AG04449 (cell line): ENCODE measurements at regions not wholly inside any gene's neighbourhood (a gene's known extent, or its start where the extent isn't known, plus 50 kb on each side); places are given as distances from the start of the nearest gene placed in this dataset.

ENCODE experiments used
- CTCF ChIA-PET: fragments of 350-600 bp; formaldehyde crosslinking; extraction: SDS; loops from one replicate; lab custom pipeline; 2021; ENCODE audit warnings: antibody characterized with exemption; lab: Yijun Ruan, JAX
- POLR2A ChIA-PET: fragments of 400-600, 350-600 bp; formaldehyde crosslinking; extraction: SDS; loops from one replicate; lab custom pipeline; 2020; ENCODE audit warnings: antibody characterized with exemption, inconsistent platforms; lab: Yijun Ruan, JAX
- DNase-seq: peaks from one replicate; pipeline ENCODE4 v3.0.0-alpha.2; 2010; ENCODE audit warnings: low read depth, low spot score
- H3K4me3 ChIP-seq: 2 replicates; pipeline ENCODE4 v1.5.1; 2011; ENCODE audit warnings: low read depth, mild to moderate bottlenecking, control low read depth, low read length
- TF ChIP-seq, protein P1 (sequence below): IDR thresholded peaks from one replicate; pipeline ENCODE4 v1.5.1; 2011; ENCODE audit warnings: mild to moderate bottlenecking, moderate library complexity, low read length, control low read depth, inconsistent platforms; ENCODE audit not compliant: insufficient read depth; ENCODE audit errors: missing control alignments

GRCh38 chr1:229030630-229031029 lies 240.3 kb upstream of the RAB4A start:
- TF ChIP-seq, protein P1, sequence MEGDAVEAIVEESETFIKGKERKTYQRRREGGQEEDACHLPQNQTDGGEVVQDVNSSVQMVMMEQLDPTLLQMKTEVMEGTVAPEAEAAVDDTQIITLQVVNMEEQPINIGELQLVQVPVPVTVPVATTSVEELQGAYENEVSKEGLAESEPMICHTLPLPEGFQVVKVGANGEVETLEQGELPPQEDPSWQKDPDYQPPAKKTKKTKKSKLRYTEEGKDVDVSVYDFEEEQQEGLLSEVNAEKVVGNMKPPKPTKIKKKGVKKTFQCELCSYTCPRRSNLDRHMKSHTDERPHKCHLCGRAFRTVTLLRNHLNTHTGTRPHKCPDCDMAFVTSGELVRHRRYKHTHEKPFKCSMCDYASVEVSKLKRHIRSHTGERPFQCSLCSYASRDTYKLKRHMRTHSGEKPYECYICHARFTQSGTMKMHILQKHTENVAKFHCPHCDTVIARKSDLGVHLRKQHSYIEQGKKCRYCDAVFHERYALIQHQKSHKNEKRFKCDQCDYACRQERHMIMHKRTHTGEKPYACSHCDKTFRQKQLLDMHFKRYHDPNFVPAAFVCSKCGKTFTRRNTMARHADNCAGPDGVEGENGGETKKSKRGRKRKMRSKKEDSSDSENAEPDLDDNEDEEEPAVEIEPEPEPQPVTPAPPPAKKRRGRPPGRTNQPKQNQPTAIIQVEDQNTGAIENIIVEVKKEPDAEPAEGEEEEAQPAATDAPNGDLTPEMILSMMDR = no peak
- no peak for DNase-seq
- H3K4me3 ChIP-seq = no peak overlapping the region
- POLR2A ChIA-PET = no interaction called here
- CTCF ChIA-PET = no interaction called here

- ChIA-PET CTCF (no interaction called here), POLR2A (no interaction called here)
- H3K4me3 ChIP-seq = no peak overlapping the region
- DNase-seq = no peak
- TF ChIP-seq, protein P1 = no peak
Measured at GRCh38 chr1:229031061-229031460, 239.8 kb upstream of the RAB4A start.

- H3K4me3 ChIP-seq = no peak overlapping the region
- TF ChIP-seq, protein P1 = no peak
- CTCF ChIA-PET = no interaction called here
- no peak for DNase-seq
- POLR2A ChIA-PET = no interaction called here
Measured at GRCh38 chr1:229031481-229032341, 239.2 kb upstream of the RAB4A start.

- TF ChIP-seq, protein P1 = no peak
- DNase-seq = no peak
- POLR2A ChIA-PET = no interaction called here
- no peak overlapping the region for H3K4me3 ChIP-seq
- CTCF ChIA-PET = no interaction called here
Measured at GRCh38 chr1:229032375-229032774, 238.5 kb upstream of the RAB4A start.

DNA sequence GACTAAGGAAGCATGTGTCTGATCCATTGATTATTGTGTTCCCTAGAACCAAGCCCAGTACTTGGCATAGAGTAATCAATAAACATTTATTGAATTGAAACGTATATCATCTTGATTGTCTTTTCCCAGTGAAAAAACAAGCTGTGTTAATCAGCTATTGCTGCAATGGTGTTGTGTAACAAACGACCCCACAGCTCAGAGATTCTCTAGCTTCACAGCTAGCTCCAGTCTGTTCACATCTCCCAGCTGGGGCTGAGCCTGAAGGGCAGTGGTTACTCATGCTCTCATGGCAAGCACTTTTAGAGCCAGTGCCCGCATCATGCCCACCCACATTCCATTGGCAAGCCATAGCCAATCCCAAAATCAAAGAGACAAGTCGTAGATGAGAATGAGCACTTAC lies 237.4 kb upstream of the RAB4A start:
- no peak overlapping the region for H3K4me3 ChIP-seq
- TF ChIP-seq, protein P1 = no peak
- ChIA-PET POLR2A (no interaction called here), CTCF (no interaction called here)
- DNase-seq = no peak

DNA sequence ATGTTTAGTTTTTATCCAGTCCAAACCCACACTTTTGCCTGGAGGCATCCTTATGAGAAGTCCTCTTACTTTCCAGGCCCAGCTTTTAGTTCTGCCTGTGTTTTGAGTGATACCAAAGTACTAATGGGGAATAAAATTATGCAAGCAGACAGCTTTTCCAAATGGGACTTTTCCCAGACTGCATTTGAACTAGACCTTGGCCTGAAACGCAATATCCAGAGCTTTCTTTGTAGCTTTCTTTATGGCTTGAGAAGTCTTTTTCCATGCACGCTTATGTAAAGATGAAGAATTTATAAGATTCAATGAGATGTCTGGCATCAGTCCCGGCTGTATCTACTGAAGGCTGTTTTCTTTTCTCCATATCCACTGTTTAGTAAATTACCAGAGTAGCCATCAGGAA lies 236.6 kb upstream of the RAB4A start:
- POLR2A ChIA-PET = no interaction called here
- CTCF ChIA-PET = interaction anchor here (1.4 kb wide), 1 partner anchor 10 kb away, joined by 3 read pairs; no protein-coding TSS in a partner anchor
- TF ChIP-seq, protein P1 = no peak
- no peak for DNase-seq
- no peak overlapping the region for H3K4me3 ChIP-seq
